ENCODE measurements at regions not wholly inside any gene's neighbourhood (a gene's known extent, or its start where the extent isn't known, plus 50 kb on each side); places are given as distances from the start of the nearest gene placed in this dataset.

GRCh38 chr13:103238441-103238840 lies 172.2 kb upstream of the SLC10A2 start:
- Histone ChIP-seq H3K4me3 (IDR thresholded peaks at IDR 0.05; ENCODE audit: insufficient read depth, low read depth, low read length) (no peak overlapping the region), H3K36me3 (ENCODE audit: insufficient read depth) (no peaks in the 10 kb centered on the region), H3K4me1 (ENCODE audit: low read depth, poor library complexity, severe bottlenecking) (no peaks in the 10 kb centered on the region), H3K27me3 (ENCODE audit: insufficient read depth, low read depth) (no peaks in the 10 kb centered on the region), H4K20me1 (ENCODE audit: insufficient read depth) (no peaks in the 10 kb centered on the region), H3K27ac (no peak overlapping the region), H2AFZ (ENCODE audit: low read depth) (no peak overlapping the region), H3K9ac (no peak overlapping the region), H3K79me2 (ENCODE audit: insufficient read depth, low read depth) (no peaks in the 10 kb centered on the region), H3K4me2 (no peak overlapping the region)
- no peak for TF ChIP-seq CTCF (conservative IDR thresholded peaks at IDR 0.05; ENCODE audit: low read depth, low read length)

GRCh38 chr13:103236213-103236612 lies 170.0 kb upstream of the SLC10A2 start:
- Histone ChIP-seq H3K9ac (no peak overlapping the region), H3K4me3 (IDR thresholded peaks at IDR 0.05; ENCODE audit: insufficient read depth, low read depth, low read length) (no peak overlapping the region), H4K20me1 (ENCODE audit: insufficient read depth) (no peaks in the 10 kb centered on the region), H3K4me2 (no peak overlapping the region), H3K36me3 (ENCODE audit: insufficient read depth) (no peaks in the 10 kb centered on the region), H2AFZ (ENCODE audit: low read depth) (no peak overlapping the region), H3K79me2 (ENCODE audit: insufficient read depth, low read depth) (no peaks in the 10 kb centered on the region), H3K27ac (no peak overlapping the region), H3K27me3 (ENCODE audit: insufficient read depth, low read depth) (no peaks in the 10 kb centered on the region), H3K4me1 (ENCODE audit: low read depth, poor library complexity, severe bottlenecking) (no peaks in the 10 kb centered on the region)
- TF ChIP-seq CTCF (conservative IDR thresholded peaks at IDR 0.05; ENCODE audit: low read depth, low read length), result no peak

- Histone ChIP-seq H3K4me2 (no peak overlapping the region), H3K27ac (no peak overlapping the region), H3K36me3 (ENCODE audit: insufficient read depth) (no peaks in the 10 kb centered on the region), H3K4me3 (IDR thresholded peaks at IDR 0.05; ENCODE audit: insufficient read depth, low read depth, low read length) (no peak overlapping the region), H3K27me3 (ENCODE audit: insufficient read depth, low read depth) (no peaks in the 10 kb centered on the region), H3K9ac (no peak overlapping the region), H4K20me1 (ENCODE audit: insufficient read depth) (no peaks in the 10 kb centered on the region), H3K79me2 (ENCODE audit: insufficient read depth, low read depth) (no peaks in the 10 kb centered on the region), H3K4me1 (ENCODE audit: low read depth, poor library complexity, severe bottlenecking) (no peaks in the 10 kb centered on the region), H2AFZ (ENCODE audit: low read depth) (no peak overlapping the region)
- TF ChIP-seq CTCF (conservative IDR thresholded peaks at IDR 0.05; ENCODE audit: low read depth, low read length), result no peak
These were observed 163.5 kb upstream of the SLC10A2 start for GRCh38 chr13:103229674-103230073.

- Histone ChIP-seq H4K20me1 (ENCODE audit: insufficient read depth) (no peaks in the 10 kb centered on the region), H3K4me1 (ENCODE audit: low read depth, poor library complexity, severe bottlenecking) (no peaks in the 10 kb centered on the region), H3K9ac (no peak overlapping the region), H3K27ac (no peak overlapping the region), H2AFZ (ENCODE audit: low read depth) (no peak overlapping the region), H3K4me2 (no peak overlapping the region), H3K36me3 (ENCODE audit: insufficient read depth) (no peaks in the 10 kb centered on the region), H3K4me3 (IDR thresholded peaks at IDR 0.05; ENCODE audit: insufficient read depth, low read depth, low read length) (no peak overlapping the region), H3K79me2 (ENCODE audit: insufficient read depth, low read depth) (no peaks in the 10 kb centered on the region), H3K27me3 (ENCODE audit: insufficient read depth, low read depth) (no peaks in the 10 kb centered on the region)
- TF ChIP-seq CTCF (conservative IDR thresholded peaks at IDR 0.05; ENCODE audit: low read depth, low read length), result no peak
These were observed 158.6 kb upstream of the SLC10A2 start for GRCh38 chr13:103224804-103225203.

- H3K4me3 ChIP-seq (IDR thresholded peaks at IDR 0.05; ENCODE audit: insufficient read depth, low read depth, low read length), result no peak overlapping the region
- H4K20me1 ChIP-seq (ENCODE audit: insufficient read depth), result no peaks in the 10 kb centered on the region
- no peak overlapping the region for H3K27ac ChIP-seq
- no peak overlapping the region for H3K9ac ChIP-seq
- no peaks in the 10 kb centered on the region for H3K4me1 ChIP-seq (ENCODE audit: low read depth, poor library complexity, severe bottlenecking)
- H3K4me2 ChIP-seq, result no peak overlapping the region
- no peaks in the 10 kb centered on the region for H3K79me2 ChIP-seq (ENCODE audit: insufficient read depth, low read depth)
- no peaks in the 10 kb centered on the region for H3K36me3 ChIP-seq (ENCODE audit: insufficient read depth)
- no peak overlapping the region for H2AFZ ChIP-seq (ENCODE audit: low read depth)
- H3K27me3 ChIP-seq (ENCODE audit: insufficient read depth, low read depth), result no peaks in the 10 kb centered on the region
- TF ChIP-seq CTCF (conservative IDR thresholded peaks at IDR 0.05; ENCODE audit: low read depth, low read length), result no peak
These were observed 156.5 kb upstream of the SLC10A2 start for GRCh38 chr13:103222683-103223082.

Measured in KMS-11 (cell line).